C4-2B (cell line): ENCODE measurements at regions not wholly inside any gene's neighbourhood (a gene's known extent, or its start where the extent isn't known, plus 50 kb on each side); places are given as distances from the start of the nearest gene placed in this dataset.

Experiments
- CTCF ChIP-seq: fragments of 450-650 bp; conservative IDR thresholded peaks from 2 replicates; pipeline ENCODE4 v1.5.1; 2017; ENCODE audit warnings: mild to moderate bottlenecking
- ZFX ChIP-seq: fragments of 450-650 bp; IDR thresholded peaks from 2 replicates; pipeline ENCODE4 v1.6.1; 2017

GRCh38 chr2:239689410-239689809, 288.6 kb upstream of the HDAC4 start:
- TF ChIP-seq CTCF: no peak
- TF ChIP-seq ZFX: no peak
